Heart right ventricle (tissue), 16 donors: ENCODE measurements at regions not wholly inside any gene's neighbourhood (a gene's known extent, or its start where the extent isn't known, plus 50 kb on each side); places are given as distances from the start of the nearest gene placed in this dataset.
A peak's percentile ranks its signal among the peaks of the same experiment; 100 is the strongest.
"Not testable (repeated sequence)": the region's sequence is repeated elsewhere in the genome, so short reads cannot be mapped to it uniquely, and the experiment has no call there.

Experiments
- ATAC-seq, 8 donors: fragments of 200-7000 bp; cut with Tn5 transposase; one replicate each; pipeline ENCODE4 v1.9.1; 2020; ENCODE audit warnings: mild to moderate bottlenecking in 8 of 8, moderate library complexity in 8 of 8, moderate number of reproducible peaks in 1 of 8
- DNase-seq, 2 donors: peaks; one replicate each; pipeline ENCODE4 v3.0.0-alpha.2; 2020
- H3K27ac ChIP-seq, 10 donors: fragments of 200-600 bp; sonication (generic) in 2 of 10; one replicate each; pipeline versions ENCODE4 v1.5.0 to v1.8.0; 2020 to 2022; ENCODE audit warnings: mild to moderate bottlenecking in 3 of 10
- H3K27me3 ChIP-seq, 7 donors: fragments of 200-600 bp; one replicate each; pipeline ENCODE4 v1.8.0; 2021 to 2022; ENCODE audit warnings: mild to moderate bottlenecking in 2 of 7
- H3K36me3 ChIP-seq, 9 donors: fragments of 200-600 bp; sonication (generic) in 1 of 9; one replicate each; pipeline versions ENCODE4 v1.5.0 to v1.8.0; 2020 to 2022; ENCODE audit warnings: mild to moderate bottlenecking in 2 of 9
- H3K4me1 ChIP-seq, 9 donors: fragments of 200-600 bp; sonication (generic) in 1 of 9; one replicate each; pipeline versions ENCODE4 v1.5.0 to v1.8.0; 2020 to 2022; ENCODE audit warnings: mild to moderate bottlenecking in 4 of 9
- H3K4me3 ChIP-seq, 10 donors: fragments of 200-600 bp; sonication (generic) in 2 of 10; one replicate each; pipeline versions ENCODE4 v1.5.0 to v1.8.0; 2020 to 2022; ENCODE audit warnings: mild to moderate bottlenecking in 7 of 10, moderate library complexity in 2 of 10
- H3K9me3 ChIP-seq, 11 donors: fragments of 200-600 bp in 10 of 11; sonication (generic) in 2 of 11; one replicate each; pipeline versions ENCODE4 v1.5.0 to v1.8.0; 2013 to 2022; ENCODE audit warnings: mild to moderate bottlenecking in 2 of 11, control low read depth in 1 of 11, moderate library complexity in 1 of 11
- CTCF ChIP-seq, 9 donors: fragments of 200-600 bp; sonication (generic) in 2 of 9; IDR thresholded peaks; one replicate each; pipeline versions ENCODE4 v1.5.0 to v1.8.0; 2021 to 2022; ENCODE audit warnings: antibody characterized with exemption in 9 of 9, mild to moderate bottlenecking in 5 of 9, moderate library complexity in 1 of 9
- WGBS, 2 donors: extraction: QIAGEN DNeasy Blood & Tissue Kit; methylation state at CpG; one replicate each; pipeline ENCODE4 v1.1.7; 2013; ENCODE audit warnings: inconsistent platforms in 1 of 2; 5-methylcytosine and 5-hydroxymethylcytosine counted together
- intact Hi-C, 10 donors: fragments of 100-400 bp; cut with DNase I; formaldehyde crosslinking; loops; one replicate each; pipeline versions ENCODE4 v1.11.1 to v1.14.2; 2022
- donor health status: Arrhythmogenic right ventricular cardiomyopathy.
- donor health status: ischemic (EF 13 %, LVEDD 7.1; RV severe dilation, severe dysfunction).
- donor health status: healthy with polysubstance abuse.
- donor health status: DM: no; HTN: yes; CAD: no.
- donor health status: DM: no; HTN: no; CAD: no.
- donor health status: ischemic (EF 25% LVEDD 6.9; RV normal size, moderate dysfunction).
- donor health status: ischemic (EF 25% LVEDD 5.7; RV mildly dilated, moderate dysfunction).
- donor health status: healthy.
- donor health status: DM: yes; HTN: yes; CAD: no.
- donor health status: Ischemic cardiomyopathy.
- donor health status: ischemic (EF 35%, LVEDD 5.7; RV mildly dilated, moderate dysfunction).
- donor health status: nonischemic (EF 11% LVEDD 7.7; RV severe dilation, severe dysfunction).
- donor health status: DM: yes; HTN: yes; CAD: no.
- donor health status: PGD.
- donor health status: ischemic (EF 29% LVEDD 5.4; RV normal size, mild dysfunction).
- donor health status: nonischemic (EF 23%, LVEDD 6.1; RV moderate dilation, normal function).

GRCh38 chr7:56366701-56367100 is 250.5 kb upstream of the NUPR2 start:
- 88 to 90% methylated on average over 21 to 22 of the region's 22 CpGs for WGBS, 2 donors
- H3K4me3 ChIP-seq, H3K4me1 ChIP-seq, H3K27me3 ChIP-seq, DNase-seq, H3K36me3 ChIP-seq, intact Hi-C loops, ATAC-seq, H3K27ac ChIP-seq: not testable (repeated sequence)
- H3K9me3 ChIP-seq, result peaks cover 0 to 22% (median 0%) of the 10 kb centered on the region in 11 donors

GRCh38 chr7:56352576-56352975 is 236.4 kb upstream of the NUPR2 start:
- 61 to 69% methylated on average over 2 to 4 of the region's 4 CpGs for WGBS, 2 donors
- H3K27ac ChIP-seq, ATAC-seq, DNase-seq, H3K4me1 ChIP-seq, H3K36me3 ChIP-seq, H3K4me3 ChIP-seq, H3K27me3 ChIP-seq, intact Hi-C loops: not testable (repeated sequence)
- peaks cover 0 to 25% (median 0%) of the 10 kb centered on the region in 11 donors for H3K9me3 ChIP-seq

GRCh38 chr7:56351181-56351580 is 235.0 kb upstream of the NUPR2 start:
- WGBS, 2 donors, result 77 to 79% methylated on average over 7 to 8 of the region's 8 CpGs
- H3K27me3 ChIP-seq, H3K27ac ChIP-seq, intact Hi-C loops, DNase-seq, H3K4me3 ChIP-seq, H3K4me1 ChIP-seq, ATAC-seq, H3K36me3 ChIP-seq: not testable (repeated sequence)
- H3K9me3 ChIP-seq, result peaks cover 0 to 24% (median 0%) of the 10 kb centered on the region in 11 donors

- H3K27ac ChIP-seq, H3K27me3 ChIP-seq, intact Hi-C loops, ATAC-seq, H3K9me3 ChIP-seq, H3K36me3 ChIP-seq, H3K4me1 ChIP-seq, H3K4me3 ChIP-seq, DNase-seq: not testable (repeated sequence)
- 74 to 82% methylated on average over 7 of the region's 7 CpGs for whole genome bisulfite sequencing, 2 donors
Measured at GRCh38 chr7:56348311-56348710, 232.1 kb upstream of the NUPR2 start.

GRCh38 chr7:56328327-56328726 is 212.1 kb upstream of the NUPR2 start:
- intact Hi-C loops, result loop anchor here in 1 of 10 donors (10.0 kb wide), 1 partner anchor 64 kb away; no protein-coding TSS in a partner anchor
- not testable (repeated sequence) for H3K27me3 ChIP-seq, DNase-seq, H3K27ac ChIP-seq, H3K36me3 ChIP-seq, ATAC-seq, H3K4me1 ChIP-seq, H3K4me3 ChIP-seq
- 68 to 75% methylated on average over 9 of the region's 9 CpGs for WGBS, 2 donors
- H3K9me3 ChIP-seq, result peaks cover 0 to 17% (median 0%) of the 10 kb centered on the region in 11 donors

- no peak for ATAC-seq
- WGBS, 2 donors, result 67 to 68% methylated on average over 7 of the region's 7 CpGs
- Histone ChIP-seq H3K36me3 (no peaks in the 10 kb centered on the region), H3K27ac (no peak overlapping the region), H3K27me3 (no peaks in the 10 kb centered on the region), H3K9me3 (peaks cover 0 to 36% (median 0%) of the 10 kb centered on the region in 11 donors), H3K4me3 (no peak overlapping the region), H3K4me1 (peaks cover 0 to 4% (median 0%) of the 10 kb centered on the region in 9 donors)
- TF ChIP-seq CTCF (IDR thresholded peaks at IDR 0.05), result no peak
- intact Hi-C loops, result no loop called here
- no peak for DNase-seq
Measured at GRCh38 chr7:56290548-56290947, 174.3 kb upstream of the NUPR2 start.

- intact Hi-C loops, result no loop called here
- Histone ChIP-seq H3K36me3 (no peaks in the 10 kb centered on the region), H3K9me3 (peaks cover 0 to 40% (median 0%) of the 10 kb centered on the region in 11 donors), H3K4me3 (peak overlapping the region in 9 of 10 donors; percentile 27 to 56 (median 42)), H3K27ac (no peak overlapping the region), H3K4me1 (peaks cover 0 to 4% (median 0%) of the 10 kb centered on the region in 9 donors), H3K27me3 (no peaks in the 10 kb centered on the region)
- 3 to 9% methylated on average over 54 to 57 of the region's 57 CpGs for WGBS, 2 donors
- DNase-seq, result peak; percentile 5 to 30
- peak; percentile 22 to 73 (median 58) for ATAC-seq
- no peak for TF ChIP-seq CTCF (IDR thresholded peaks at IDR 0.05)
Measured at GRCh38 chr7:56287429-56288138, 171.4 kb upstream of the NUPR2 start.
